Nephron (organoid): ENCODE measurements at regions not wholly inside any gene's neighbourhood (a gene's known extent, or its start where the extent isn't known, plus 50 kb on each side); places are given as distances from the start of the nearest gene placed in this dataset.

Source experiments
- H3K27ac Mint-ChIP-seq, 3 experiments: 2 replicates each; pipeline ENCODE4 v1.8.0; 2020; ENCODE audit warnings: mixed read lengths in 3 of 3, mild to moderate bottlenecking in 2 of 3, moderate library complexity in 1 of 3
- H3K27me3 Mint-ChIP-seq: 2 replicates; pipeline ENCODE4 v1.8.0; 2021; ENCODE audit warnings: low read depth, mild to moderate bottlenecking, moderate library complexity, mixed read lengths
- H3K36me3 Mint-ChIP-seq: 2 replicates; pipeline ENCODE4 v1.8.0; 2020; ENCODE audit warnings: low read depth, mixed read lengths
- H3K4me1 Mint-ChIP-seq: 2 replicates; pipeline ENCODE4 v1.8.0; 2020; ENCODE audit warnings: mixed read lengths
- H3K4me3 Mint-ChIP-seq, 3 experiments: 2 replicates each; pipeline ENCODE4 v1.8.0; 2020; ENCODE audit warnings: mild to moderate bottlenecking in 3 of 3, mixed read lengths in 3 of 3, moderate library complexity in 2 of 3
- H3K9me3 Mint-ChIP-seq: 2 replicates; pipeline ENCODE4 v1.8.0; 2020; ENCODE audit warnings: mixed read lengths
- TF ChIP-seq, protein P1 (sequence below), 3 experiments: fragments of 200-600 bp; sonication (generic); IDR thresholded peaks; one replicate each; pipeline ENCODE4 v1.5.0; 2021; ENCODE audit warnings: antibody characterized with exemption in 3 of 3; ENCODE audit not compliant: unreplicated experiment in 3 of 3

DNA sequence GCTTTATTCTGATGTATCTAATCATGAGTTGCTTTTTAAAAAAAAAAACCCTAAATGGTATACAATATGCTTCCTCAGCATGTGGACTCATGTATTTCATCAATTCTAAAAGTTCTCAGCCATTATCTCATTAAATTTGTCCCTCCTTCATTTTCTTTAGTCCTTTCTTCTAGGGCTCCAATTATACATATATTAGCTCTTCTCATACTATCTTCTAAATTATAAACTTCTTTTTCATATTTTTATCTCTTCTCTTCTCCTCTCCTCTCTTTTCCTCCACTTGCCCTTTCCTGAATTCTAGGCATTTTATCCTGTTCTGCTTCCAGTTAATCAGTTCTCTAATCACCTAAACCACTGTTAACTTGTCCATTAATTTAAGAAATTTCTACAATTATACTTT is 55.0 kb upstream of the IL33 start:
- Mint-ChIP-seq H3K27me3 (no peaks in the 10 kb centered on the region), H3K27ac (no peak overlapping the region), H3K4me3 (no peak overlapping the region), H3K4me1 (no peaks in the 10 kb centered on the region), H3K36me3 (no peaks in the 10 kb centered on the region), H3K9me3 (peaks cover 23% of the 10 kb centered on the region)
- TF ChIP-seq, protein P1, sequence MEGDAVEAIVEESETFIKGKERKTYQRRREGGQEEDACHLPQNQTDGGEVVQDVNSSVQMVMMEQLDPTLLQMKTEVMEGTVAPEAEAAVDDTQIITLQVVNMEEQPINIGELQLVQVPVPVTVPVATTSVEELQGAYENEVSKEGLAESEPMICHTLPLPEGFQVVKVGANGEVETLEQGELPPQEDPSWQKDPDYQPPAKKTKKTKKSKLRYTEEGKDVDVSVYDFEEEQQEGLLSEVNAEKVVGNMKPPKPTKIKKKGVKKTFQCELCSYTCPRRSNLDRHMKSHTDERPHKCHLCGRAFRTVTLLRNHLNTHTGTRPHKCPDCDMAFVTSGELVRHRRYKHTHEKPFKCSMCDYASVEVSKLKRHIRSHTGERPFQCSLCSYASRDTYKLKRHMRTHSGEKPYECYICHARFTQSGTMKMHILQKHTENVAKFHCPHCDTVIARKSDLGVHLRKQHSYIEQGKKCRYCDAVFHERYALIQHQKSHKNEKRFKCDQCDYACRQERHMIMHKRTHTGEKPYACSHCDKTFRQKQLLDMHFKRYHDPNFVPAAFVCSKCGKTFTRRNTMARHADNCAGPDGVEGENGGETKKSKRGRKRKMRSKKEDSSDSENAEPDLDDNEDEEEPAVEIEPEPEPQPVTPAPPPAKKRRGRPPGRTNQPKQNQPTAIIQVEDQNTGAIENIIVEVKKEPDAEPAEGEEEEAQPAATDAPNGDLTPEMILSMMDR (IDR thresholded peaks at IDR 0.05; ENCODE audit: unreplicated experiment in 3 of 3), result no peak

GRCh38 chr9:6153425-6153824 is 62.2 kb upstream of the IL33 start:
- no peaks in the 10 kb centered on the region for H3K27me3 Mint-ChIP-seq
- TF ChIP-seq, protein P1 (IDR thresholded peaks at IDR 0.05; ENCODE audit: unreplicated experiment in 3 of 3), result no peak
- no peak overlapping the region for H3K4me3 Mint-ChIP-seq
- H3K4me1 Mint-ChIP-seq, result no peaks in the 10 kb centered on the region
- H3K36me3 Mint-ChIP-seq, result no peaks in the 10 kb centered on the region
- peaks cover 2% of the 10 kb centered on the region for H3K9me3 Mint-ChIP-seq
- no peak overlapping the region for H3K27ac Mint-ChIP-seq

GRCh38 chr9:6152788-6153187 is 62.8 kb upstream of the IL33 start:
- peaks cover 2% of the 10 kb centered on the region for H3K9me3 Mint-ChIP-seq

DNA sequence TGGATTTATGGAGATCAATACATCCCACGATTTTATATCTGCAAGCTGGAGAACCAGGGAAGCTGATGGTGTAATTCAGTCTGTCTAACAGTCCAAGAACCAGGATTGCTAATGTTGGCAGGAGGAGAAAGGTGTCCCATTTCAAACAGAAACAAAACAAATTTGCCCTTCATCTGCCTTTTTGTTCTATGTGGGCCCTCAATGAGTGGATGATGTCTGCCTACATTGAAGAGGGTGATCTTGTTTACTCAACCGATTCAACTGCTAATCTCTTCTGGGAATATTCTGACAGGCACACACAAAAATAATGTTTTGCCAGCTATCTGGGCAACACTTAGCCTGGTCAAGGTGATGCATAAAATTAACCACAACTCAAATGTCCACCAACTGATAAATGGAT is 65.1 kb upstream of the IL33 start:
- Mint-ChIP-seq H3K9me3 (peaks cover 2% of the 10 kb centered on the region), H3K4me1 (no peaks in the 10 kb centered on the region), H3K27me3 (no peaks in the 10 kb centered on the region), H3K36me3 (no peaks in the 10 kb centered on the region), H3K27ac (no peak overlapping the region), H3K4me3 (no peak overlapping the region)
- TF ChIP-seq, protein P1 (IDR thresholded peaks at IDR 0.05; ENCODE audit: unreplicated experiment in 3 of 3), result no peak

More at GRCh38 chr9:6152788-6153187, 62.8 kb upstream of the IL33 start:
- H3K27ac Mint-ChIP-seq, result no peak overlapping the region
- no peak overlapping the region for H3K4me3 Mint-ChIP-seq
- H3K27me3 Mint-ChIP-seq, result no peaks in the 10 kb centered on the region
- H3K36me3 Mint-ChIP-seq, result no peaks in the 10 kb centered on the region
- TF ChIP-seq, protein P1 (IDR thresholded peaks at IDR 0.05; ENCODE audit: unreplicated experiment in 3 of 3), result no peak
- H3K4me1 Mint-ChIP-seq, result no peaks in the 10 kb centered on the region

DNA sequence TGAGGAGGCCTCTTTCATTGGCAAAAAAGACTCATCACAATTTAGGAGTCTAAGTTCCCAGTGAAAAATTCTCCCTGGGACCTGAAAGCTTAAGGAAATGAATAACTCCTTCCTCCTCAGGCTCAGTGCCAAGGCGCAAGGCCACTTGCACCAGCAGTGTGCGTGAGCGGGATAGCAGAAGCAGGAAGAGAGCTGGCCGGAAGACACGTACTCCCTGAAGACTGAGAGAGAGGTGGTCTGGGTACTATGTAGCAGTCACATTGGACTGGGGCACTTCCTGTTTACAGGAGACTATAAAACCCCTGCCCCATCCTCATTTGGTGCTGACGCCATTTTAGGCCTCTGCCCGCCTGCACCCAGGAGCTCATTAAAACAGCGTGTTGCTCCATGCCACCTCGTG is 66.3 kb upstream of the IL33 start:
- Mint-ChIP-seq H3K9me3 (peaks cover 2% of the 10 kb centered on the region), H3K27ac (no peak overlapping the region), H3K36me3 (no peaks in the 10 kb centered on the region), H3K27me3 (no peaks in the 10 kb centered on the region), H3K4me3 (no peak overlapping the region), H3K4me1 (no peaks in the 10 kb centered on the region)
- TF ChIP-seq, protein P1 (IDR thresholded peaks at IDR 0.05; ENCODE audit: unreplicated experiment in 3 of 3), result no peak

- no peak overlapping the region for H3K27ac Mint-ChIP-seq
- TF ChIP-seq, protein P1 (IDR thresholded peaks at IDR 0.05; ENCODE audit: unreplicated experiment in 3 of 3), result no peak
- H3K4me1 Mint-ChIP-seq, result no peaks in the 10 kb centered on the region
- no peaks in the 10 kb centered on the region for H3K36me3 Mint-ChIP-seq
- peaks cover 6% of the 10 kb centered on the region for H3K27me3 Mint-ChIP-seq
- no peak overlapping the region for H3K4me3 Mint-ChIP-seq
- no peaks in the 10 kb centered on the region for H3K9me3 Mint-ChIP-seq
These were observed 67.8 kb upstream of the IL33 start for GRCh38 chr9:6147846-6148245.
